ENCODE measurements at regions not wholly inside any gene's neighbourhood (a gene's known extent, or its start where the extent isn't known, plus 50 kb on each side); places are given as distances from the start of the nearest gene placed in this dataset.
A peak's percentile ranks its signal among the peaks of the same experiment; 100 is the strongest.

- DNase-seq: no peak
These were observed 96.6 kb upstream of the AKIRIN2 start for GRCh38 chr6:87798393-87799278.

- no peak for DNase-seq
These were observed 93.2 kb upstream of the AKIRIN2 start for GRCh38 chr6:87794922-87795885.

- no peak for DNase-seq
These were observed 91.3 kb upstream of the AKIRIN2 start for GRCh38 chr6:87793315-87793714.

GRCh38 chr6:87791982-87792381 lies 89.9 kb upstream of the AKIRIN2 start:
- DNase-seq: no peak

GRCh38 chr6:87791485-87791884 lies 89.5 kb upstream of the AKIRIN2 start:
- DNase-seq: no peak

GRCh38 chr6:87791029-87791428 lies 89.0 kb upstream of the AKIRIN2 start:
- DNase-seq: no peak

- DNase-seq: no peak
These were observed 87.9 kb upstream of the AKIRIN2 start for GRCh38 chr6:87789900-87790290.

- peak; percentile 37 for DNase-seq
These were observed 87.3 kb upstream of the AKIRIN2 start for GRCh38 chr6:87789198-87789899.

GRCh38 chr6:87788141-87788540 lies 86.1 kb upstream of the AKIRIN2 start:
- DNase-seq: no peak

- DNase-seq: no peak
These were observed 83.3 kb upstream of the AKIRIN2 start for GRCh38 chr6:87785229-87785862.

GRCh38 chr6:87784690-87785089 lies 82.7 kb upstream of the AKIRIN2 start:
- DNase-seq: no peak

- no peak for DNase-seq
These were observed 82.0 kb upstream of the AKIRIN2 start for GRCh38 chr6:87784051-87784450.

GRCh38 chr6:87779542-87779941 lies 77.5 kb upstream of the AKIRIN2 start:
- DNase-seq: no peak

- DNase-seq: no peak
These were observed 70.8 kb upstream of the AKIRIN2 start for GRCh38 chr6:87772597-87773530.

- DNase-seq: no peak
These were observed 65.4 kb upstream of the AKIRIN2 start for GRCh38 chr6:87767478-87767877.

GRCh38 chr6:87766211-87766610 lies 64.2 kb upstream of the AKIRIN2 start:
- no peak for DNase-seq

- no peak for DNase-seq
These were observed 61.9 kb upstream of the AKIRIN2 start for GRCh38 chr6:87763901-87764300.

- DNase-seq: no peak
These were observed 61.2 kb upstream of the AKIRIN2 start for GRCh38 chr6:87763276-87763675.

- no peak for DNase-seq
These were observed 60.1 kb upstream of the AKIRIN2 start for GRCh38 chr6:87762116-87762515.

GRCh38 chr6:87757792-87758191 lies 55.8 kb upstream of the AKIRIN2 start:
- DNase-seq: no peak

- no peak for DNase-seq
These were observed 54.8 kb upstream of the AKIRIN2 start for GRCh38 chr6:87756858-87757257.
